ENCODE measurements at regions not wholly inside any gene's neighbourhood (a gene's known extent, or its start where the extent isn't known, plus 50 kb on each side); places are given as distances from the start of the nearest gene placed in this dataset.

- H3K4me3 ChIP-seq (ENCODE audit: control insufficient read depth, low read depth, low read length): no peak overlapping the region
- DNase-seq (ENCODE audit: low read depth): no peak
- TF ChIP-seq CTCF (IDR thresholded peaks at IDR 0.05; ENCODE audit: control insufficient read depth, insufficient read depth, low read depth, low read length, missing control alignments): no peak
These were observed 67.3 kb upstream of the TSPAN11 start for GRCh38 chr12:30859226-30859625.

DNA sequence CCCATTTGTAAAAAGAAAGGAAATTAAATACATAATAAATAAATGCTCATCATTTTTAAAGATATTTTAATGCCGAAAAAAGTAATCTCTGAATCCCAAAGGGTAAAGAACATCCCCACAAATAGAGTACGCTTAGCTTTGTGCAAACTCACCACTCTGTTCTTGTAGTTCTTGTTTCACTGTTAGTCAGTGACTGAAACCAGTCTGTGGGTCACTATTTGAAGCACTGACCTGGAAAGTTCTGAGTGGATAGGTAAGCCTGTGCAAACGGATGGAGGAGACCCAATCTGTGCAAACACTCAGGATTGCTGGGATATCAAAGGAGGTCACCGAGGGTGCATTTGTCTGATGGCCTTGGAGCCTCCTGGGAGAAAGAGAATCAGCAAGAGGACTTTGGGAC, 68.1 kb upstream of the TSPAN11 start:
- no peak for DNase-seq (ENCODE audit: low read depth)
- no peak for TF ChIP-seq CTCF (IDR thresholded peaks at IDR 0.05; ENCODE audit: control insufficient read depth, insufficient read depth, low read depth, low read length, missing control alignments)
- no peak overlapping the region for H3K4me3 ChIP-seq (ENCODE audit: control insufficient read depth, low read depth, low read length)

DNA sequence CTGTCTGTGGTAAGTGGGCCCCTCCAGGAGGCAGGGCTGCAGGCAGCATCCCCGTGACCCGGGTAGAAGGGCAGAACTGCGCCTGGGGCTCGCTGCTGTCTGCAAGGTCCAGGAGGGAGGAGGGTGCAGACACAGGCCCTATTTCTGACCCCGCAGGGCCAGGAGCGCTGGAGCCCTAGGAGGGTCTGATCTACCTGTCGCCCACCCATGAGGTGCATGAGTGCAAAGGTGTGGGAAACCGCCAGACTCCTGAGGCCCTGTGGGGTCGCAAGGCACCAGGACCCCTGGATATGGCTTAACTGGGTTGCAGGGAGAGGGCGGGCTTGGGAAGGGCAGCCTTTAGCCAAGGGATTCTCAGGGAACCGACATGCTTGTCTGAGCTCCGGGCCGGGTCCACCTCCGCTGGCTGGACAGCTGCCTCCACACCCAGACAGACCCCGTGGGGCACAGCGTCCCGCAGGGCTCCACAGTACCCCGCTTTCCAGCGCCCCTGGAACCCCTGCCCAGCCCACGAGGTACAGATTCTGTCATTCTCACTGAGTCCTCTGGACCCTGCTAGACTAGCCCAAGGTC, 72.9 kb upstream of the TSPAN11 start:
- H3K4me3 ChIP-seq (ENCODE audit: control insufficient read depth, low read depth, low read length): no peak overlapping the region
- no peak for DNase-seq (ENCODE audit: low read depth)
- no peak for TF ChIP-seq CTCF (IDR thresholded peaks at IDR 0.05; ENCODE audit: control insufficient read depth, insufficient read depth, low read depth, low read length, missing control alignments)

GRCh38 chr12:30850684-30851083, 75.9 kb upstream of the TSPAN11 start:
- no peak overlapping the region for H3K4me3 ChIP-seq (ENCODE audit: control insufficient read depth, low read depth, low read length)
- no peak for DNase-seq (ENCODE audit: low read depth)
- TF ChIP-seq CTCF (IDR thresholded peaks at IDR 0.05; ENCODE audit: control insufficient read depth, insufficient read depth, low read depth, low read length, missing control alignments): no peak

- peak; percentile 73 for TF ChIP-seq CTCF (IDR thresholded peaks at IDR 0.05; ENCODE audit: control insufficient read depth, insufficient read depth, low read depth, low read length, missing control alignments)
- H3K4me3 ChIP-seq (ENCODE audit: control insufficient read depth, low read depth, low read length): no peak overlapping the region
- peak; percentile 40 for DNase-seq (ENCODE audit: low read depth)
These were observed 79.3 kb upstream of the TSPAN11 start for GRCh38 chr12:30847259-30847658.

GRCh38 chr12:30846776-30847175, 79.8 kb upstream of the TSPAN11 start:
- no peak overlapping the region for H3K4me3 ChIP-seq (ENCODE audit: control insufficient read depth, low read depth, low read length)
- DNase-seq (ENCODE audit: low read depth): no peak
- TF ChIP-seq CTCF (IDR thresholded peaks at IDR 0.05; ENCODE audit: control insufficient read depth, insufficient read depth, low read depth, low read length, missing control alignments): no peak

GRCh38 chr12:30845676-30846075, 80.9 kb upstream of the TSPAN11 start:
- TF ChIP-seq CTCF (IDR thresholded peaks at IDR 0.05; ENCODE audit: control insufficient read depth, insufficient read depth, low read depth, low read length, missing control alignments): no peak
- H3K4me3 ChIP-seq (ENCODE audit: control insufficient read depth, low read depth, low read length): no peak overlapping the region
- DNase-seq (ENCODE audit: low read depth): no peak
